Neutrophil (primary cell): ENCODE measurements at regions not wholly inside any gene's neighbourhood (a gene's known extent, or its start where the extent isn't known, plus 50 kb on each side); places are given as distances from the start of the nearest gene placed in this dataset.
"Not testable (repeated sequence)": the region's sequence is repeated elsewhere in the genome, so short reads cannot be mapped to it uniquely, and the experiment has no call there.

Experiments used
- H3K27ac ChIP-seq: fragments of 200-600 bp; sonication (generic); 2 replicates; pipeline ENCODE4 v1.5.1; 2016; ENCODE audit warnings: mild to moderate bottlenecking, moderate library complexity
- H3K27me3 ChIP-seq: fragments of 200-600 bp; sonication (generic); 2 replicates; pipeline ENCODE4 v1.6.0; 2016; ENCODE audit warnings: mild to moderate bottlenecking
- H3K36me3 ChIP-seq: fragments of 200-600 bp; sonication (generic); 2 replicates; pipeline ENCODE4 v1.5.1; 2017
- H3K4me1 ChIP-seq, 2 experiments: fragments of 200-600 bp in 1 of 2; sonication (generic) in 1 of 2; 1 replicate in 1 of 2; 2 replicates in 1 of 2; pipeline versions ENCODE4 v1.5.1 to v1.6.1; 2013 to 2016; ENCODE audit warnings: low read depth in 1 of 2, low read length in 1 of 2, mild to moderate bottlenecking in 1 of 2, moderate library complexity in 1 of 2; ENCODE audit not compliant: control insufficient read depth in 1 of 2, insufficient read depth in 1 of 2
- H3K4me3 ChIP-seq, 2 experiments: fragments of 200-600 bp in 1 of 2; sonication (generic) in 1 of 2; 1 replicate in 1 of 2; 2 replicates in 1 of 2; pipeline ENCODE4 v1.5.1; 2013 to 2016; ENCODE audit warnings: low read depth in 1 of 2, low read length in 1 of 2, mild to moderate bottlenecking in 1 of 2, moderate library complexity in 1 of 2
- H3K9me3 ChIP-seq: fragments of 200-600 bp; sonication (generic); 2 replicates; pipeline ENCODE4 v1.5.1; 2016
- TF ChIP-seq, protein P1 (sequence below): fragments of 200-600 bp; sonication (generic); IDR thresholded peaks from 2 replicates; pipeline ENCODE4 v1.5.1; 2016; ENCODE audit warnings: antibody characterized with exemption

DNA sequence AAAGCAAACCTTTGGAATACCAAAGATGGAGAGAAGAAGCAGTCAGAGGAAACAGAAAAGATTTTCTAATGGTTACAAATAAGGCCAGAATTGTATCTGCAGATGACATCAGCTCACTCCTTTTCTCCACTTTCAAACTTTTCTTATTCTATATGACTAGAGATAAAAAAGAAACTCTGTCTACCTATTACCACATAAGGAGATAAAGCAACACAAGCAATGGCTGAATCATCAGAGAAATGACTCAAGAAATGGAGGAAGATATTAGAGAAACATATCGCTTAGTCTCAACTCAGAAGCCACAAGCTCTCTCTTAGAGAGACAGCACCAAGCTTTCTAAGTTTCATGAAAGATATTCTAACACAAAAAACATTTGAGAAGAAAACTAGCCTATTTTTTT lies 784.0 kb downstream of the ZPLD1 start:
- TF ChIP-seq, protein P1, sequence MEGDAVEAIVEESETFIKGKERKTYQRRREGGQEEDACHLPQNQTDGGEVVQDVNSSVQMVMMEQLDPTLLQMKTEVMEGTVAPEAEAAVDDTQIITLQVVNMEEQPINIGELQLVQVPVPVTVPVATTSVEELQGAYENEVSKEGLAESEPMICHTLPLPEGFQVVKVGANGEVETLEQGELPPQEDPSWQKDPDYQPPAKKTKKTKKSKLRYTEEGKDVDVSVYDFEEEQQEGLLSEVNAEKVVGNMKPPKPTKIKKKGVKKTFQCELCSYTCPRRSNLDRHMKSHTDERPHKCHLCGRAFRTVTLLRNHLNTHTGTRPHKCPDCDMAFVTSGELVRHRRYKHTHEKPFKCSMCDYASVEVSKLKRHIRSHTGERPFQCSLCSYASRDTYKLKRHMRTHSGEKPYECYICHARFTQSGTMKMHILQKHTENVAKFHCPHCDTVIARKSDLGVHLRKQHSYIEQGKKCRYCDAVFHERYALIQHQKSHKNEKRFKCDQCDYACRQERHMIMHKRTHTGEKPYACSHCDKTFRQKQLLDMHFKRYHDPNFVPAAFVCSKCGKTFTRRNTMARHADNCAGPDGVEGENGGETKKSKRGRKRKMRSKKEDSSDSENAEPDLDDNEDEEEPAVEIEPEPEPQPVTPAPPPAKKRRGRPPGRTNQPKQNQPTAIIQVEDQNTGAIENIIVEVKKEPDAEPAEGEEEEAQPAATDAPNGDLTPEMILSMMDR, result no peak
- Histone ChIP-seq H3K4me1 (no peaks in the 10 kb centered on the region), H3K9me3 (no peaks in the 10 kb centered on the region), H3K36me3 (no peaks in the 10 kb centered on the region), H3K27ac (no peak overlapping the region), H3K27me3 (no peaks in the 10 kb centered on the region), H3K4me3 (no peak overlapping the region)

DNA sequence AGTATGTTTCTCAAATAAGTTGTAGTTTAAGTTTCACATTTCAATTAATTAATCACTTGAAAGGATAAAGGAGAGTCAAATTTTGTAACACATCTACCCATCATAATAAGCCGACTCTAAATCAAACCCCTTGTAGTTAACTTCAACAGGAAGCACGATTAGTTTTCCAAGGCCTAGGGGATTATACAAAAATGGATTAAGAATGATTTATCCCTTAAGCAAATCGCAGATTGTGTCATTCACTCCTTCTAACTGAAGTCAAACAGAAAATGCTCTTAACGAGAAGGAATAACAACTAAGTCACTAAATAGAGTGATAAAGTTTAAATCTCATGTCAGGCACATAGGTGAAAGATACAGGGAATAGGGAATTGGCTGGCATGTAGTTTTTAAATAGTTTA lies 792.8 kb downstream of the ZPLD1 start:
- TF ChIP-seq, protein P1, result no peak
- H3K27me3 ChIP-seq, result no peaks in the 10 kb centered on the region
- no peaks in the 10 kb centered on the region for H3K4me1 ChIP-seq
- no peaks in the 10 kb centered on the region for H3K9me3 ChIP-seq
- no peaks in the 10 kb centered on the region for H3K36me3 ChIP-seq
- H3K27ac ChIP-seq, result no peak overlapping the region
- H3K4me3 ChIP-seq, result no peak overlapping the region

DNA sequence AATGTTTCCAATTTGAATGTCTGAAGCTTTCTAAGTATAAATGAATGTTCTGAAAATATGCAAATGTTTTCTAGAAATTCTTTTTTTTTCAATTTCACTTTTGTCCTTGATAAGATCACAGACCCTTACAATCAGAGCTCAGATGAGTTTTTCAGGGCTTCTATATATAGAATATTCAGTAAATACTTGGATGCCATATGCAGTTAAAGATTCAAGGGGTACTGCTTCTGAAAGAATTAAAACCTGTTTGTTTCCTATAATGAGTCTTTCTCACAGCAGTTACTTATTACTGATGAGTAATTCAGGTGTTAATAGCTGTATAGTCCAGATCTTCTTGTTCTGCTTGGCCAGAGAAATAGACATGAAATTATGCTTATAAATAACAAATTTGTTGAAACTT lies 812.6 kb downstream of the ZPLD1 start:
- TF ChIP-seq, protein P1, result no peak
- Histone ChIP-seq H3K9me3 (no peaks in the 10 kb centered on the region), H3K27me3 (no peaks in the 10 kb centered on the region), H3K36me3 (no peaks in the 10 kb centered on the region), H3K4me3 (no peak overlapping the region), H3K27ac (no peak overlapping the region), H3K4me1 (no peaks in the 10 kb centered on the region)

DNA sequence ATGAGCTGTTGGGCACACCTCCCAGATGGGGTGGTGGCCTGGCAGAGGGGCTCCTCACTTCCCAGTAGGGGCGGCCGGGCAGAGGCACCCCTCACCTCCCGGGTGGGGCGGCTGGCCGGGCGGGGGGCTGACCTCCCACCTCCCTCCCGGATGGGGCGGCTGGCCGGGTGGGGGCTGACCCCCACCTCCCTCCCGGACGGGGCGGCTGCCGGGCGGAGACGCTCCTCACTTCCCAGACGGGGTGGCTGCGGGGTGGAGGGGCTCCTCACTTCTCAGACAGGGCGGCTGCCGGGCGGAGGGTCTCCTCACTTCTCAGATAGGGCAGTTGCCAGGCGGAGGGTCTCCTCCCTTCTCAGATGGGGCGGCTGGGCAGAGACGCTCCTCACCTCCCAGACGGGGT lies 820.0 kb downstream of the ZPLD1 start:
- H3K4me3 ChIP-seq, result not testable (repeated sequence)

DNA sequence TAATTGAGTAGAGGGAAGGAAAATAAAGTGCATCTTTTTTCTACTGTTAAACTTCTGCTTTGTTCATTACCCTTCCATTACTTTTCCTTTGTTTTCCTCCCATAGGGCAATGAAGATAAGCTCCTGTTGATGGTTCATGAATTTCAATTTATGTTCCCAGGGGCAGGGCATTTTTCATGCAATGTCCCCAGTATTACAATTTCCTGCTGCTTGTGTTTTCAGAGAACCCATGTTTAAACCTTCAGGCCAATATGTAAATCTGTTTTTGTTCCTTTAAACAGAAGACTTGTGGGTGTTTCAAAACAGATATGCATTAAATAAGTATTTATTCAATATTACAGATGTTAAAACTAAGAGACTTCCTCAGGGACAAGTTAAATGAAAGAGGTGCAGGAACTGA lies 834.5 kb downstream of the ZPLD1 start:
- H3K4me3 ChIP-seq, result no peak overlapping the region
- no peaks in the 10 kb centered on the region for H3K27me3 ChIP-seq
- TF ChIP-seq, protein P1, result no peak
- H3K36me3 ChIP-seq, result no peaks in the 10 kb centered on the region
- no peaks in the 10 kb centered on the region for H3K9me3 ChIP-seq
- no peak overlapping the region for H3K27ac ChIP-seq
- H3K4me1 ChIP-seq, result no peaks in the 10 kb centered on the region

More for the DNA sequence above, 820.0 kb downstream of the ZPLD1 start:
- H3K36me3 ChIP-seq, H3K4me1 ChIP-seq, H3K27me3 ChIP-seq, H3K27ac ChIP-seq, H3K9me3 ChIP-seq: not testable (repeated sequence)

DNA sequence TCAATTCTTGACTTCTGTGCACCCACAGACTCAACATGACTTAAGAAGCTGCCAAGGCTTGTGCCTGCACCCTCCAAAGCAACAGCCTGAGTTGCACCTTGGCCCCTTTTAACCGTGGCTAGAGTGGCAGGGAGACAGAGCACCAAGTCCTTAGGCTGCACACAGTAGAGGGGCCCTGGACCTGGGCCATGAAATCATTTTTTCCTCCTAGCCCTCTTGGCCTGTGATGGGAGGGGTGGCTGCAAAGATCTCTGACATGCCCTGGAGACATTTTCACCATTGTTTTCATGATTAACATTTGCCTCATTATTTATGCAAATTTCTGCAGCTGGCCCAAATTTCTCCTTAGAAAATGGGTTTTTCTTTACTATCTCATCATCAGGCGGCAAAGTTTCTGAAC lies 836.8 kb downstream of the ZPLD1 start:
- Histone ChIP-seq H3K27me3 (no peaks in the 10 kb centered on the region), H3K9me3 (no peaks in the 10 kb centered on the region), H3K36me3 (no peaks in the 10 kb centered on the region), H3K4me3 (no peak overlapping the region), H3K4me1 (no peaks in the 10 kb centered on the region), H3K27ac (no peak overlapping the region)
- TF ChIP-seq, protein P1, result no peak
